ENCODE measurements at regions not wholly inside any gene's neighbourhood (a gene's known extent, or its start where the extent isn't known, plus 50 kb on each side); places are given as distances from the start of the nearest gene placed in this dataset.

- TF ChIP-seq SLC30A9 (CRISPR knock-in tag; IDR thresholded peaks at IDR 0.05) = no peak
- no peak for TF ChIP-seq ZBTB12 (CRISPR knock-in tag; IDR thresholded peaks at IDR 0.05)
- no peak for TF ChIP-seq MXI1 (IDR thresholded peaks at IDR 0.05; ENCODE audit: low read depth, low read length)
- TF ChIP-seq LEF1 (IDR thresholded peaks at IDR 0.05) = peak; percentile 46; the same call in 1 of the 2 replicates
- no peak for TF ChIP-seq PHTF2 (CRISPR knock-in tag; IDR thresholded peaks at IDR 0.05)
- TF ChIP-seq SMAD2 (IDR thresholded peaks at IDR 0.05; ENCODE audit: low read depth, low read length) = no peak
- TF ChIP-seq RUNX1 (IDR thresholded peaks at IDR 0.05; ENCODE audit: low read depth) = no peak
- TF ChIP-seq BRF1 (IDR thresholded peaks at IDR 0.05; ENCODE audit: borderline replicate concordance, extremely low read depth, insufficient read length) = no peak
- TF ChIP-seq CBFA2T2 (conservative IDR thresholded peaks at IDR 0.05) = no peak
- no peak for TF ChIP-seq ZKSCAN3 (CRISPR knock-in tag; IDR thresholded peaks at IDR 0.05)
- no peak for TF ChIP-seq ZNF407 (IDR thresholded peaks at IDR 0.05; ENCODE audit: low read depth)
- TF ChIP-seq FOSL1 (tag; conservative IDR thresholded peaks at IDR 0.05) = peak; percentile 79
- TF ChIP-seq ATF3 (IDR thresholded peaks at IDR 0.05) = peak; percentile 46; the same call in 1 of the 2 replicates
- no peak for TF ChIP-seq ATF3 (CRISPR knock-in tag; conservative IDR thresholded peaks at IDR 0.05)
- TF ChIP-seq ATF7 (IDR thresholded peaks at IDR 0.05) = no peak
- no peak for TF ChIP-seq BRD9 (IDR thresholded peaks at IDR 0.05; ENCODE audit: low read depth, partially characterized antibody)
- no peak for TF ChIP-seq BRCA1 (IDR thresholded peaks at IDR 0.05)
- no peak for TF ChIP-seq BRCA1 (CRISPR knock-in tag; IDR thresholded peaks at IDR 0.05)
Observed at GRCh38 chr7:16318989-16319915, 102.1 kb downstream of the CRPPA start (continued).
